K562 (cell line): ENCODE measurements at regions not wholly inside any gene's neighbourhood (a gene's known extent, or its start where the extent isn't known, plus 50 kb on each side); places are given as distances from the start of the nearest gene placed in this dataset.

Source experiments
- ATAC-seq: fragments of 200-7000 bp; cut with Tn5 transposase; 3 replicates; pipeline ENCODE4 v1.9.1; 2020; ENCODE audit warnings: moderate library complexity
- BruUV-seq: library from RNA; stranded (reverse); fragments of 400-500 nt; replicated peaks from 2 replicates; lab custom pipeline; 2021; lab: Mats Ljungman, UMichigan
- CTCF ChIA-PET: fragments of 300-600 bp; formaldehyde crosslinking; extraction: SDS; loops from one replicate; lab custom pipeline; 2021; ENCODE audit warnings: low intra/inter-chr PET ratio; lab: Yijun Ruan, JAX
- POLR2A ChIA-PET: fragments of 300-600, 350-650 bp; sonication (Branson Sonifier 250); formaldehyde crosslinking; extraction: SDS; loops from one replicate; lab custom pipeline; 2021; ENCODE audit warnings: antibody characterized with exemption, inconsistent platforms; lab: Yijun Ruan, JAX
- DNase-seq, 4 experiments: peaks; one replicate each; pipeline versions ENCODE4 v3.0.0 to v3.0.0-alpha.2; 2011 to 2018; ENCODE audit warnings: low spot score in 3 of 4, mixed read lengths in 3 of 4; ENCODE audit errors: extremely low read depth in 1 of 4
- FAIRE-seq: peaks from 2 replicates; lab custom pipeline; 2011; peaks lifted over from hg19 to GRCh38; lab: Jason Lieb, UNC
- H2AFZ ChIP-seq: 2 replicates; pipeline ENCODE4 v1.6.0; 2011; ENCODE audit warnings: low read depth, low read length, control low read depth, inconsistent platforms
- H3K27ac ChIP-seq: fragments of 200-600 bp; 3 replicates; pipeline ENCODE4 v1.8.0; 2011; ENCODE audit warnings: low read depth, mild to moderate bottlenecking, control low read depth, inconsistent platforms, low read length, moderate library complexity, mixed read lengths; ENCODE audit errors: extremely low read depth
- H3K27me3 ChIP-seq, 2 experiments: fragments of 300-600 bp in 1 of 2; 2 replicates in 1 of 2; 3 replicates in 1 of 2; pipeline versions ENCODE4 v1.6.0 to v1.8.0; 2011; ENCODE audit warnings: inconsistent platforms in 2 of 2, low read length in 2 of 2, mild to moderate bottlenecking in 1 of 2, mixed read lengths in 1 of 2, moderate library complexity in 1 of 2; ENCODE audit not compliant: control insufficient read depth in 2 of 2, insufficient read depth in 2 of 2
- H3K36me3 ChIP-seq: fragments of 300-600 bp; 3 replicates; pipeline ENCODE4 v1.8.0; 2011; ENCODE audit warnings: mild to moderate bottlenecking, low read length, inconsistent platforms; ENCODE audit not compliant: control insufficient read depth, insufficient read depth
- H3K4me1 ChIP-seq, 2 experiments: fragments of 200-600 bp in 1 of 2; replicated peaks in 1 of 2; 2 replicates in 1 of 2; 3 replicates in 1 of 2; pipeline versions ENCODE4 v1.5.1 to v1.8.0; 2011; ENCODE audit warnings: inconsistent platforms in 2 of 2, low read length in 2 of 2, mild to moderate bottlenecking in 1 of 2, mixed read lengths in 1 of 2, moderate library complexity in 1 of 2; ENCODE audit not compliant: control insufficient read depth in 2 of 2, insufficient read depth in 2 of 2
- H3K4me2 ChIP-seq: 2 replicates; pipeline ENCODE4 v1.6.1; 2011; ENCODE audit warnings: low read length, control low read depth, inconsistent platforms, mixed read lengths; ENCODE audit not compliant: insufficient read depth
- H3K4me3 ChIP-seq: fragments of 200-600 bp; sonication (generic), shearing (Covaris generic); 2 replicates; pipeline ENCODE4 v1.5.1; 2016; ENCODE audit warnings: control low read depth, inconsistent platforms
- H3K79me2 ChIP-seq: fragments of 200-600 bp; 3 replicates; pipeline ENCODE4 v1.8.0; 2011; ENCODE audit warnings: low read length, inconsistent platforms; ENCODE audit not compliant: control insufficient read depth, insufficient read depth
- H3K9ac ChIP-seq, 2 experiments: 2 replicates each; pipeline versions ENCODE4 v1.6.0 to v1.6.1; 2011; ENCODE audit warnings: low read depth in 2 of 2, low read length in 2 of 2, control low read depth in 1 of 2, inconsistent platforms in 1 of 2, mild to moderate bottlenecking in 1 of 2, mixed read lengths in 1 of 2; ENCODE audit not compliant: insufficient read depth in 1 of 2
- H3K9me1 ChIP-seq: one replicate; pipeline ENCODE4 v1.6.0; 2011; ENCODE audit warnings: inconsistent platforms, mild to moderate bottlenecking, low read length, moderate library complexity; ENCODE audit not compliant: control insufficient read depth, insufficient read depth
- H3K9me3 ChIP-seq: replicated peaks from 2 replicates; pipeline ENCODE4 v1.5.1; 2011; ENCODE audit warnings: low read depth, low read length, inconsistent platforms; ENCODE audit not compliant: control insufficient read depth, insufficient read depth
- H4K20me1 ChIP-seq: replicated peaks from 2 replicates; pipeline ENCODE4 v1.6.1; 2011; ENCODE audit warnings: low read length, inconsistent platforms, mixed read lengths; ENCODE audit not compliant: control insufficient read depth, insufficient read depth
- CBFB ChIP-seq: sonication (generic); formaldehyde crosslinking; IDR thresholded peaks from 2 replicates; pipeline ENCODE4 v1.4.0; 2020; ENCODE audit warnings: mild to moderate bottlenecking, missing genetic modification reagents
- DACH1 ChIP-seq: fragments of 450-650 bp; IDR thresholded peaks from 2 replicates; pipeline ENCODE4 v1.6.1; 2018; ENCODE audit not compliant: partially characterized antibody
- DMBX1 ChIP-seq: fragments of 250-450 bp; sonication (Bioruptor Pico); IDR thresholded peaks from 2 replicates; pipeline ENCODE4 v1.8.0; 2022; ENCODE audit warnings: inconsistent platforms, mild to moderate bottlenecking, moderate library complexity, borderline replicate concordance
- HLTF ChIP-seq: fragments of 450-650 bp; IDR thresholded peaks from 2 replicates; pipeline ENCODE4 v1.6.1; 2016
- NFATC3 ChIP-seq: fragments of 450-650 bp; IDR thresholded peaks from 2 replicates; pipeline ENCODE4 v1.6.1; 2017; ENCODE audit warnings: mild to moderate bottlenecking
- SIN3A ChIP-seq, 2 experiments: fragments of 150-350 bp in 1 of 2; IDR thresholded peaks; 2 replicates each; pipeline ENCODE4 v1.6.1; 2011 to 2016; ENCODE audit warnings: borderline replicate concordance in 2 of 2, low read depth in 2 of 2, low read length in 2 of 2, mild to moderate bottlenecking in 2 of 2, moderate library complexity in 2 of 2; ENCODE audit not compliant: control insufficient read depth in 1 of 2
- SRSF7 ChIP-seq: fragments of 200-400 bp; formaldehyde crosslinking; optimal IDR thresholded peaks from 2 replicates; pipeline ENCODE3; 2017; ENCODE audit warnings: mild to moderate bottlenecking, low read depth, low read length
- SUPT5H ChIP-seq: fragments of 450-650 bp; IDR thresholded peaks from 2 replicates; pipeline ENCODE4 v1.6.1; 2016
- TCFL5 ChIP-seq: fragments of 250-450 bp; sonication (Bioruptor Pico); conservative IDR thresholded peaks from 2 replicates; pipeline ENCODE4 v1.6.1; 2021; ENCODE audit warnings: mild to moderate bottlenecking, moderate library complexity, matching md5 sums
- ZC3H8 ChIP-seq: fragments of 450-650 bp; IDR thresholded peaks from 2 replicates; pipeline ENCODE4 v1.6.1; 2017
- WGBS: fragments of 100-300 bp; shearing (Covaris generic); methylation state at CpG from one replicate; pipeline ENCODE4 v1.1.6; 2016; ENCODE audit warnings: low coverage, mixed read lengths; ENCODE audit not compliant: insufficient coverage; ENCODE audit errors: missing lambda C conversion rate; 5-methylcytosine and 5-hydroxymethylcytosine counted together
- in situ Hi-C: fragments of 300-500 bp; cut with MboI; formaldehyde crosslinking; loops from 4 replicates; pipeline ENCODE4 v1.15.0; 2018; ENCODE audit warnings: inconsistent platforms, mixed read lengths
- intact Hi-C: fragments of 100-400 bp; cut with micrococcal nuclease; formaldehyde crosslinking; loops from 2 replicates; pipeline ENCODE4 v1.14.2; 2022
- TF ChIP-seq, protein P1 (sequence below): fragments of 250-450 bp; sonication (Bioruptor Pico); IDR thresholded peaks from 2 replicates; pipeline ENCODE4 v1.4.0; 2020; ENCODE audit warnings: mild to moderate bottlenecking, moderate library complexity
- TF ChIP-seq, protein P2 (sequence below): fragments of 250-450 bp; sonication (Bioruptor Pico); IDR thresholded peaks from 2 replicates; pipeline ENCODE4 v1.4.0; 2020
- TF ChIP-seq, protein P3 (sequence below): sonication (generic); formaldehyde crosslinking; IDR thresholded peaks from 2 replicates; pipeline ENCODE4 v1.9.0; 2022; ENCODE audit warnings: mild to moderate bottlenecking, missing genetic modification reagents

GRCh38 chr13:103931331-103931845 lies 865.2 kb upstream of the SLC10A2 start:
- FAIRE-seq: no peak
- H3K9me3 ChIP-seq: no peaks in the 10 kb centered on the region
- CTCF ChIA-PET: no interaction called here
- no TSS peak for BruUV-seq
- H3K36me3 ChIP-seq: no peaks in the 10 kb centered on the region
- H2AFZ ChIP-seq: no peak overlapping the region
- intact Hi-C loops: no loop called here
- no peak overlapping the region for H3K4me3 ChIP-seq
- no peaks in the 10 kb centered on the region for H4K20me1 ChIP-seq
- POLR2A ChIA-PET: no interaction called here
- H3K27me3 ChIP-seq: no peaks in the 10 kb centered on the region
- H3K9ac ChIP-seq: no peak overlapping the region
- ATAC-seq: no peak
- no peak overlapping the region for H3K27ac ChIP-seq
- no peaks in the 10 kb centered on the region for H3K4me1 ChIP-seq
- WGBS: 0% methylated on average over 3 of the region's 3 CpGs
- H3K4me2 ChIP-seq: no peak overlapping the region
- H3K9me1 ChIP-seq: no peaks in the 10 kb centered on the region
- no peaks in the 10 kb centered on the region for H3K79me2 ChIP-seq
- DNase-seq: no peak
- in situ Hi-C loops: no loop called here
- TF ChIP-seq SIN3A (IDR thresholded peaks at IDR 0.05; ENCODE audit: borderline replicate concordance in 2 of 2, control insufficient read depth in 1 of 2, low read depth in 2 of 2, low read length in 2 of 2): no peak
- no peak for TF ChIP-seq NFATC3
- TF ChIP-seq, protein P1, sequence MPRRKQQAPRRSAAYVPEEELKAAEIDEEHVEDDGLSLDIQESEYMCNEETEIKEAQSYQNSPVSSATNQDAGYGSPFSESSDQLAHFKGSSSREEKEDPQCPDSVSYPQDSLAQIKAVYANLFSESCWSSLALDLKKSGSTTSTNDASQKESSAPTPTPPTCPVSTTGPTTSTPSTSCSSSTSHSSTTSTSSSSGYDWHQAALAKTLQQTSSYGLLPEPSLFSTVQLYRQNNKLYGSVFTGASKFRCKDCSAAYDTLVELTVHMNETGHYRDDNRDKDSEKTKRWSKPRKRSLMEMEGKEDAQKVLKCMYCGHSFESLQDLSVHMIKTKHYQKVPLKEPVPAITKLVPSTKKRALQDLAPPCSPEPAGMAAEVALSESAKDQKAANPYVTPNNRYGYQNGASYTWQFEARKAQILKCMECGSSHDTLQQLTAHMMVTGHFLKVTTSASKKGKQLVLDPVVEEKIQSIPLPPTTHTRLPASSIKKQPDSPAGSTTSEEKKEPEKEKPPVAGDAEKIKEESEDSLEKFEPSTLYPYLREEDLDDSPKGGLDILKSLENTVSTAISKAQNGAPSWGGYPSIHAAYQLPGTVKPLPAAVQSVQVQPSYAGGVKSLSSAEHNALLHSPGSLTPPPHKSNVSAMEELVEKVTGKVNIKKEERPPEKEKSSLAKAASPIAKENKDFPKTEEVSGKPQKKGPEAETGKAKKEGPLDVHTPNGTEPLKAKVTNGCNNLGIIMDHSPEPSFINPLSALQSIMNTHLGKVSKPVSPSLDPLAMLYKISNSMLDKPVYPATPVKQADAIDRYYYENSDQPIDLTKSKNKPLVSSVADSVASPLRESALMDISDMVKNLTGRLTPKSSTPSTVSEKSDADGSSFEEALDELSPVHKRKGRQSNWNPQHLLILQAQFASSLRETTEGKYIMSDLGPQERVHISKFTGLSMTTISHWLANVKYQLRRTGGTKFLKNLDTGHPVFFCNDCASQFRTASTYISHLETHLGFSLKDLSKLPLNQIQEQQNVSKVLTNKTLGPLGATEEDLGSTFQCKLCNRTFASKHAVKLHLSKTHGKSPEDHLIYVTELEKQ (CRISPR knock-in tag): no peak
- TF ChIP-seq, protein P2, sequence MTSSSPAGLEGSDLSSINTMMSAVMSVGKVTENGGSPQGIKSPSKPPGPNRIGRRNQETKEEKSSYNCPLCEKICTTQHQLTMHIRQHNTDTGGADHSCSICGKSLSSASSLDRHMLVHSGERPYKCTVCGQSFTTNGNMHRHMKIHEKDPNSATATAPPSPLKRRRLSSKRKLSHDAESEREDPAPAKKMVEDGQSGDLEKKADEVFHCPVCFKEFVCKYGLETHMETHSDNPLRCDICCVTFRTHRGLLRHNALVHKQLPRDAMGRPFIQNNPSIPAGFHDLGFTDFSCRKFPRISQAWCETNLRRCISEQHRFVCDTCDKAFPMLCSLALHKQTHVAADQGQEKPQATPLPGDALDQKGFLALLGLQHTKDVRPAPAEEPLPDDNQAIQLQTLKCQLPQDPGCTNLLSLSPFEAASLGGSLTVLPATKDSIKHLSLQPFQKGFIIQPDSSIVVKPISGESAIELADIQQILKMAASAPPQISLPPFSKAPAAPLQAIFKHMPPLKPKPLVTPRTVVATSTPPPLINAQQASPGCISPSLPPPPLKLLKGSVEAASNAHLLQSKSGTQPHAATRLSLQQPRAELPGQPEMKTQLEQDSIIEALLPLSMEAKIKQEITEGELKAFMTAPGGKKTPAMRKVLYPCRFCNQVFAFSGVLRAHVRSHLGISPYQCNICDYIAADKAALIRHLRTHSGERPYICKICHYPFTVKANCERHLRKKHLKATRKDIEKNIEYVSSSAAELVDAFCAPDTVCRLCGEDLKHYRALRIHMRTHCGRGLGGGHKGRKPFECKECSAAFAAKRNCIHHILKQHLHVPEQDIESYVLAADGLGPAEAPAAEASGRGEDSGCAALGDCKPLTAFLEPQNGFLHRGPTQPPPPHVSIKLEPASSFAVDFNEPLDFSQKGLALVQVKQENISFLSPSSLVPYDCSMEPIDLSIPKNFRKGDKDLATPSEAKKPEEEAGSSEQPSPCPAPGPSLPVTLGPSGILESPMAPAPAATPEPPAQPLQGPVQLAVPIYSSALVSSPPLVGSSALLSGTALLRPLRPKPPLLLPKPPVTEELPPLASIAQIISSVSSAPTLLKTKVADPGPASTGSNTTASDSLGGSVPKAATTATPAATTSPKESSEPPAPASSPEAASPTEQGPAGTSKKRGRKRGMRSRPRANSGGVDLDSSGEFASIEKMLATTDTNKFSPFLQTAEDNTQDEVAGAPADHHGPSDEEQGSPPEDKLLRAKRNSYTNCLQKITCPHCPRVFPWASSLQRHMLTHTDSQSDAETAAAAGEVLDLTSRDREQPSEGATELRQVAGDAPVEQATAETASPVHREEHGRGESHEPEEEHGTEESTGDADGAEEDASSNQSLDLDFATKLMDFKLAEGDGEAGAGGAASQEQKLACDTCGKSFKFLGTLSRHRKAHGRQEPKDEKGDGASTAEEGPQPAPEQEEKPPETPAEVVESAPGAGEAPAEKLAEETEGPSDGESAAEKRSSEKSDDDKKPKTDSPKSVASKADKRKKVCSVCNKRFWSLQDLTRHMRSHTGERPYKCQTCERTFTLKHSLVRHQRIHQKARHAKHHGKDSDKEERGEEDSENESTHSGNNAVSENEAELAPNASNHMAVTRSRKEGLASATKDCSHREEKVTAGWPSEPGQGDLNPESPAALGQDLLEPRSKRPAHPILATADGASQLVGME (CRISPR knock-in tag): no peak
- TF ChIP-seq, protein P3, sequence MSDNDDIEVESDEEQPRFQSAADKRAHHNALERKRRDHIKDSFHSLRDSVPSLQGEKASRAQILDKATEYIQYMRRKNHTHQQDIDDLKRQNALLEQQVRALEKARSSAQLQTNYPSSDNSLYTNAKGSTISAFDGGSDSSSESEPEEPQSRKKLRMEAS (CRISPR knock-in tag): no peak
- TF ChIP-seq HLTF: no peak
- no peak for TF ChIP-seq DMBX1 (CRISPR knock-in tag)
- no peak for TF ChIP-seq ZC3H8
- TF ChIP-seq SRSF7: no peak
- no peak for TF ChIP-seq DACH1
- no peak for TF ChIP-seq SUPT5H
- no peak for TF ChIP-seq CBFB (CRISPR knock-in tag)
- no peak for TF ChIP-seq TCFL5 (CRISPR knock-in tag)
